KMS-11 (cell line): ENCODE measurements at regions not wholly inside any gene's neighbourhood (a gene's known extent, or its start where the extent isn't known, plus 50 kb on each side); places are given as distances from the start of the nearest gene placed in this dataset.
A peak's percentile ranks its signal among the peaks of the same experiment; 100 is the strongest.

Experiments
- H2AFZ ChIP-seq: fragments of 200-600 bp; sonication (generic); 2 replicates; pipeline ENCODE4 v1.6.1; 2016; ENCODE audit warnings: antibody characterized with exemption, mixed run types, low read depth
- H3K27ac ChIP-seq: fragments of 200-600 bp; sonication (generic); 2 replicates; pipeline ENCODE4 v1.6.1; 2016; ENCODE audit warnings: mild to moderate bottlenecking, mixed run types
- H3K27me3 ChIP-seq: fragments of 200-600 bp; sonication (generic); 2 replicates; pipeline ENCODE4 v1.6.1; 2017; ENCODE audit warnings: mild to moderate bottlenecking, low read depth, mixed run types, moderate library complexity; ENCODE audit not compliant: insufficient read depth
- H3K36me3 ChIP-seq: fragments of 200-600 bp; sonication (generic); 2 replicates; pipeline ENCODE4 v1.6.1; 2017; ENCODE audit warnings: mild to moderate bottlenecking, mixed run types; ENCODE audit not compliant: insufficient read depth
- H3K4me1 ChIP-seq: fragments of 200-600 bp; sonication (generic); 2 replicates; pipeline ENCODE4 v1.6.1; 2016; ENCODE audit warnings: mild to moderate bottlenecking, low read depth, mixed run types; ENCODE audit not compliant: poor library complexity, severe bottlenecking
- H3K4me2 ChIP-seq: fragments of 200-600 bp; sonication (generic); 2 replicates; pipeline ENCODE4 v1.7.0; 2016; ENCODE audit warnings: mild to moderate bottlenecking, mixed run types
- H3K4me3 ChIP-seq: fragments of 200-600 bp; sonication (generic); IDR thresholded peaks from 2 replicates; pipeline ENCODE4 v1.6.1; 2017; ENCODE audit warnings: low read depth, low read length, mixed read lengths; ENCODE audit not compliant: insufficient read depth
- H3K79me2 ChIP-seq: fragments of 200-600 bp; sonication (generic); 2 replicates; pipeline ENCODE4 v1.6.1; 2016; ENCODE audit warnings: low read depth, mixed run types; ENCODE audit not compliant: insufficient read depth
- H3K9ac ChIP-seq: fragments of 200-600 bp; sonication (generic); 2 replicates; pipeline ENCODE4 v1.6.1; 2016; ENCODE audit warnings: mild to moderate bottlenecking, mixed run types
- H4K20me1 ChIP-seq: fragments of 200-600 bp; sonication (generic); 2 replicates; pipeline ENCODE4 v1.6.1; 2016; ENCODE audit warnings: mild to moderate bottlenecking, mixed run types; ENCODE audit not compliant: insufficient read depth
- CTCF ChIP-seq: fragments of 200-600 bp; sonication (generic); conservative IDR thresholded peaks from 2 replicates; pipeline ENCODE4 v1.6.1; 2017; ENCODE audit warnings: low read depth, mild to moderate bottlenecking, antibody characterized with exemption, low read length, moderate library complexity, mixed read lengths

- no peaks in the 10 kb centered on the region for H3K36me3 ChIP-seq
- no peaks in the 10 kb centered on the region for H4K20me1 ChIP-seq
- H3K79me2 ChIP-seq, result no peaks in the 10 kb centered on the region
- H3K4me3 ChIP-seq, result peak overlapping the region; percentile 29
- no peak overlapping the region for H3K27ac ChIP-seq
- TF ChIP-seq CTCF, result no peak
- no peak overlapping the region for H3K9ac ChIP-seq
- peak overlapping the region; percentile 58 for H3K4me2 ChIP-seq
- no peaks in the 10 kb centered on the region for H3K27me3 ChIP-seq
- peaks cover 51% of the 10 kb centered on the region for H3K4me1 ChIP-seq
- no peak overlapping the region for H2AFZ ChIP-seq
These were observed 446.8 kb upstream of the PLXNA2 start for GRCh38 chr1:208691012-208691411.

- H3K9ac ChIP-seq, result no peak overlapping the region
- no peaks in the 10 kb centered on the region for H4K20me1 ChIP-seq
- H2AFZ ChIP-seq, result no peak overlapping the region
- no peaks in the 10 kb centered on the region for H3K4me1 ChIP-seq
- H3K4me2 ChIP-seq, result no peak overlapping the region
- H3K79me2 ChIP-seq, result no peaks in the 10 kb centered on the region
- H3K4me3 ChIP-seq, result no peak overlapping the region
- H3K36me3 ChIP-seq, result no peaks in the 10 kb centered on the region
- H3K27me3 ChIP-seq, result no peaks in the 10 kb centered on the region
- TF ChIP-seq CTCF, result no peak
- H3K27ac ChIP-seq, result no peak overlapping the region
These were observed 465.8 kb upstream of the PLXNA2 start for GRCh38 chr1:208709981-208710380.

GRCh38 chr1:208714323-208714722 lies 470.1 kb upstream of the PLXNA2 start:
- H3K27me3 ChIP-seq, result no peaks in the 10 kb centered on the region
- H3K27ac ChIP-seq, result no peak overlapping the region
- no peak overlapping the region for H2AFZ ChIP-seq
- H3K4me2 ChIP-seq, result no peak overlapping the region
- H3K4me3 ChIP-seq, result no peak overlapping the region
- H3K36me3 ChIP-seq, result no peaks in the 10 kb centered on the region
- no peak overlapping the region for H3K9ac ChIP-seq
- H4K20me1 ChIP-seq, result no peaks in the 10 kb centered on the region
- no peaks in the 10 kb centered on the region for H3K4me1 ChIP-seq
- H3K79me2 ChIP-seq, result no peaks in the 10 kb centered on the region
- no peak for TF ChIP-seq CTCF

DNA sequence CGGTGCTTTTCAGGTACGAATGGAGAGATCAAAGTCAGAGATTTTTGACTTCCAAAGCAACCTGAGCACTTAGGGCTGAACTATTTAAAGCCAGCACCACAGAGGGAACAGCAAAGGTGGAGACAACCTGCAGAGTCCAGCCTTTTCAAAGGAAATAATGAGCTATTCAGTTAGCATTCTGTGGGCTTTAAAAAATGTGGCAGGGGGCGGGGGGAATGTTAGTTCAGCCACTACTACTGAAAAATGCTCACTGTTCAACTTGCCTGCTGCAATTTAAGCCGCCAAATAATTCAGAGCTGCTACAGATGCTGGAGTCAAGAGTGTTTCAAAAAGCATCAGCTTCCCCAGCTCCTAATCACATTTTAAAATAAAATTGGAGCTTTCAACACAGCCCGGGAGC lies 473.3 kb upstream of the PLXNA2 start:
- H3K27me3 ChIP-seq, result no peaks in the 10 kb centered on the region
- TF ChIP-seq CTCF, result no peak
- no peaks in the 10 kb centered on the region for H4K20me1 ChIP-seq
- no peak overlapping the region for H3K27ac ChIP-seq
- no peaks in the 10 kb centered on the region for H3K4me1 ChIP-seq
- no peak overlapping the region for H3K9ac ChIP-seq
- no peak overlapping the region for H2AFZ ChIP-seq
- H3K4me3 ChIP-seq, result no peak overlapping the region
- no peaks in the 10 kb centered on the region for H3K79me2 ChIP-seq
- no peak overlapping the region for H3K4me2 ChIP-seq
- H3K36me3 ChIP-seq, result no peaks in the 10 kb centered on the region

DNA sequence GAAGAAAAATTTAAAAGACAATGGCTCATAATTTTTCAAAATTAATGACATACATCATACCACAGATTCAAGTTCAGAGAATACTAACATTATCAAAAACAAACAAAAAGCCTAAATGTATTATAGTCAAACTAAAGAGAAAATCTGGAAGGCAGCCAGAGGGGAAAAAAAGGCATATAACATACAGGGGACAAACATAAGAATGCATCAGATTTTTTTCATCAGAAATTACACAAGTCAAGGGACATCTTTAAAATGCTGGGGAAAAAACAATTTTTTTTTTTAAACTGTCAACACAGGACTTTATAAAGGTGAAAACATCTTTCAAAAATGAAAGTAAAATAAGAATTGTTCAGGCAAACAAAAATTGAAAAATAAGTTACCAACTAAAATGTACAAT lies 478.4 kb upstream of the PLXNA2 start:
- H2AFZ ChIP-seq, result no peak overlapping the region
- H4K20me1 ChIP-seq, result no peaks in the 10 kb centered on the region
- no peak overlapping the region for H3K4me2 ChIP-seq
- H3K36me3 ChIP-seq, result no peaks in the 10 kb centered on the region
- H3K27ac ChIP-seq, result no peak overlapping the region
- H3K4me3 ChIP-seq, result no peak overlapping the region
- H3K79me2 ChIP-seq, result no peaks in the 10 kb centered on the region
- H3K27me3 ChIP-seq, result no peaks in the 10 kb centered on the region
- H3K9ac ChIP-seq, result no peak overlapping the region
- no peaks in the 10 kb centered on the region for H3K4me1 ChIP-seq
- no peak for TF ChIP-seq CTCF
